ENCODE measurements at regions not wholly inside any gene's neighbourhood (a gene's known extent, or its start where the extent isn't known, plus 50 kb on each side); places are given as distances from the start of the nearest gene placed in this dataset.

DNA sequence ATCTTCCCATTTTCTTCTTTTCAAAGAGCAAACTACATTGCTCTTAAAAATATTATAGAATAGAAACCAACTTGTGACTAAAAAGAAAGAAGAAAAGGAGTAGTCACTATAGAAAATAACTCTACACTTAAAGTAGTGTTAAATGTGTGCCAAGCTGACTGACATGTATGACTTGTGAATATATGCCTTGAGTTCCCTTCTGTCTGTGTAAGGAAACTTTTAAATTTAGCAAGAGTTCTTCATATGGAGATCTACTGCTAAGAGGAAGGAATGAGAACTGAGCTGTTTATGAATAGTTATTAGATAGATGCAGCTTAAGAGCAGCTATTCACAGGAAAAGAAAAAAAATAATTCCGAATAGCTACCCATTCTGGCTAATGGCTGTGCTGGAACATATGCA, 1221.7 kb upstream of the ZEB2 start:
- WGBS, 2 donors, result 96 to 100% methylated on average over 1 of the region's 1 CpG
- Histone ChIP-seq H3K27ac (ENCODE audit: low read depth in 1 of 2, low read length in 2 of 2) (no peak overlapping the region), H3K36me3 (ENCODE audit: control insufficient read depth in 1 of 2, insufficient read depth in 2 of 2, low read length in 1 of 2) (no peaks in the 10 kb centered on the region), H3K9me3 (ENCODE audit: control insufficient read depth, low read length) (no peaks in the 10 kb centered on the region), H3K4me3 (ENCODE audit: low read length in 2 of 2) (no peak overlapping the region), H3K27me3 (ENCODE audit: control insufficient read depth in 1 of 2, insufficient read depth in 2 of 2, low read length in 1 of 2) (no peaks in the 10 kb centered on the region), H3K4me1 (ENCODE audit: control insufficient read depth in 1 of 2, insufficient read depth in 2 of 2, low read length in 2 of 2) (no peaks in the 10 kb centered on the region)
- intact Hi-C loops (cut with DNase I), result no loop called here
- DNase-seq (no peak), ATAC-seq (ENCODE audit: low FRiP score) (no peak)

DNA sequence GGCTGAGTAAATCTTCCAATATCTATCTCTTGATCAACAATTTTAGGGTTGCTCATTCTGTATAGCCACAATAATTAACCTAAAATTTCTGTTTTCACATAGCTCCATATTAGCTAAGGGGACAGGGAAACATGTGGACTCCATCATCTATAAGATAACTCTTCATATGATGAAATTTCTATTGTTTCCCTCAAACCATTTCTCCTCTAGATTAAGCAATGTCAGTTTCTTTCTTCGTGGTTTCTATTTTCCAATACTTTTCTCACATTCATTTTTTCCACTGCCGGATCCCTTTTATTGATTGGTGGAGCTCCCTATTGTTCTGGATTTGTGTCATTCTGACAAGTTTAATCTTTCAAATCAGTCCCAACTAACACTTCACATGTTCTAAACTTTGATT, 1221.3 kb upstream of the ZEB2 start:
- H3K36me3 ChIP-seq (ENCODE audit: control insufficient read depth in 1 of 2, insufficient read depth in 2 of 2, low read length in 1 of 2), result no peaks in the 10 kb centered on the region
- intact Hi-C loops (cut with DNase I), result no loop called here
- ATAC-seq (ENCODE audit: low FRiP score) (no peak), DNase-seq (no peak)
- WGBS, 2 donors, result 91 to 94% methylated on average over 2 of the region's 2 CpGs
- H3K27ac ChIP-seq (ENCODE audit: low read depth in 1 of 2, low read length in 2 of 2), result no peak overlapping the region
- no peak overlapping the region for H3K4me3 ChIP-seq (ENCODE audit: low read length in 2 of 2)
- no peaks in the 10 kb centered on the region for H3K27me3 ChIP-seq (ENCODE audit: control insufficient read depth in 1 of 2, insufficient read depth in 2 of 2, low read length in 1 of 2)
- no peaks in the 10 kb centered on the region for H3K9me3 ChIP-seq (ENCODE audit: control insufficient read depth, low read length)
- H3K4me1 ChIP-seq (ENCODE audit: control insufficient read depth in 1 of 2, insufficient read depth in 2 of 2, low read length in 2 of 2), result no peaks in the 10 kb centered on the region

DNA sequence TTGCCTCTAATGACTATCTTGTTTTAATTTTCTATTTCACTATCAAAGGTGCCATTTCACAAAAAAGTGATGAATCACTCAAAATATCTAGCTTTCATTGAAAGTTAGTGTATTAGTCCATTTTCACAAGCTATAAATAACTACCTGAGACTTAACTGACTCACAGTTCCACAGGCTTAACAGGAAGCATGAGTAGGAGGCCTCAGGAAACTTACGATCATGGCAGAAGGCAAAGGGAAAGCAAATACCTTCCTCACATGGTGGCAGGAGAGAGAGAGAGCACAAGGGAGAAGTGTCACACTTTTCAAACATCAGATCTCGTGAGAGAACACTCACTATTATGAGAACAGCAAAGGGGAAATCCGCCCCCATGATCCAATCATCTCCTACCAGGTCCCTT, 1220.4 kb upstream of the ZEB2 start:
- Histone ChIP-seq H3K36me3 (ENCODE audit: control insufficient read depth in 1 of 2, insufficient read depth in 2 of 2, low read length in 1 of 2) (no peaks in the 10 kb centered on the region), H3K9me3 (ENCODE audit: control insufficient read depth, low read length) (no peaks in the 10 kb centered on the region), H3K4me1 (ENCODE audit: control insufficient read depth in 1 of 2, insufficient read depth in 2 of 2, low read length in 2 of 2) (no peaks in the 10 kb centered on the region), H3K27me3 (ENCODE audit: control insufficient read depth in 1 of 2, insufficient read depth in 2 of 2, low read length in 1 of 2) (no peaks in the 10 kb centered on the region), H3K27ac (ENCODE audit: low read depth in 1 of 2, low read length in 2 of 2) (no peak overlapping the region), H3K4me3 (ENCODE audit: low read length in 2 of 2) (no peak overlapping the region)
- ATAC-seq (ENCODE audit: low FRiP score), result no peak
- no peak for DNase-seq
- intact Hi-C loops (cut with DNase I), result no loop called here
- 88 to 90% methylated on average over 3 of the region's 3 CpGs for WGBS, 2 donors

DNA sequence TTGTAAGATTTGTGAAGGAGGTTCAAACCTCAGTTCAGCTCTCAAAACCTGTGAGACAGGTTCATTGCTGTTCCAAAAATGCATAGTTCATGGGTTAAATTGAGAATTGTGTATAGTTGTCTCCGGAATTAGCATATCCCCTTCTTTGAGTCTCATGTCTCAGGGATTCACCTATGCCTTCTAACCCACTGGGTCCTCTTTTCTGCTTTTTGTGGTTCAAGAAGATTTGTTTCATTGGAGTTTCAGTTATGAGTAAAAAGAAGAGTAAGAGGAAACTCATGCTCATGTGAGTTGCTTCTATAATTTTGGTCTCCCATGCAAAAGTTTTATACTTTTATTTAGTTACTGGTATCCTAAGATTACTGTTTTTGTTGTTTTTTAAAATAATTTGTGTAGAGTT, 1219.8 kb upstream of the ZEB2 start:
- ATAC-seq (ENCODE audit: low FRiP score) (no peak), DNase-seq (no peak)
- 96 to 97% methylated on average over 1 of the region's 1 CpG for WGBS, 2 donors
- H3K9me3 ChIP-seq (ENCODE audit: control insufficient read depth, low read length), result no peaks in the 10 kb centered on the region
- intact Hi-C loops (cut with DNase I), result no loop called here
- H3K36me3 ChIP-seq (ENCODE audit: control insufficient read depth in 1 of 2, insufficient read depth in 2 of 2, low read length in 1 of 2), result no peaks in the 10 kb centered on the region
- H3K4me1 ChIP-seq (ENCODE audit: control insufficient read depth in 1 of 2, insufficient read depth in 2 of 2, low read length in 2 of 2), result no peaks in the 10 kb centered on the region
- no peaks in the 10 kb centered on the region for H3K27me3 ChIP-seq (ENCODE audit: control insufficient read depth in 1 of 2, insufficient read depth in 2 of 2, low read length in 1 of 2)
- no peak overlapping the region for H3K27ac ChIP-seq (ENCODE audit: low read depth in 1 of 2, low read length in 2 of 2)
- no peak overlapping the region for H3K4me3 ChIP-seq (ENCODE audit: low read length in 2 of 2)

DNA sequence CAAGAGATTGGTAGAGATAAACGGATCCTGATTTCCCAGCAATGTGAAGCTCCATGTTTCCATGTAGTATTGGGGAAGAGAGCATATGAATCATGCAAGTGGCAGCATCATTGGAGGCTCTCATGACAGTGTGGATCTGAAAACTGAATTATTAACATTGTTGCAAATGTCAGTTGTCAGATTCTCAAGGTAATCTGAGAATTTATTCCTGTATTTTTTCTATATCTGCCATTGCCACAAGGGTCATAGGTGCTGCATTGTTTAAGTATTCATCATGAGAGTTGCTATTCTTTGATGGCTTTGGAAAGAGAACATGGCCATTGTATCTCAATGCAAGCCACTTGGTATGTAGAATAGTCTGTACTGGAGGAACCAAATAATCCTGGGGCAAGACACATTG, 1217.0 kb upstream of the ZEB2 start:
- ATAC-seq (ENCODE audit: low FRiP score) (no peak), DNase-seq (no peak)
- no peaks in the 10 kb centered on the region for H3K27me3 ChIP-seq (ENCODE audit: control insufficient read depth in 1 of 2, insufficient read depth in 2 of 2, low read length in 1 of 2)
- intact Hi-C loops (cut with DNase I), result no loop called here
- H3K4me3 ChIP-seq (ENCODE audit: low read length in 2 of 2), result no peak overlapping the region
- 90 to 97% methylated on average over 1 of the region's 1 CpG for WGBS, 2 donors
- H3K36me3 ChIP-seq (ENCODE audit: control insufficient read depth in 1 of 2, insufficient read depth in 2 of 2, low read length in 1 of 2), result no peaks in the 10 kb centered on the region
- H3K4me1 ChIP-seq (ENCODE audit: control insufficient read depth in 1 of 2, insufficient read depth in 2 of 2, low read length in 2 of 2), result no peaks in the 10 kb centered on the region
- H3K27ac ChIP-seq (ENCODE audit: low read depth in 1 of 2, low read length in 2 of 2), result no peak overlapping the region
- H3K9me3 ChIP-seq (ENCODE audit: control insufficient read depth, low read length), result no peaks in the 10 kb centered on the region

DNA sequence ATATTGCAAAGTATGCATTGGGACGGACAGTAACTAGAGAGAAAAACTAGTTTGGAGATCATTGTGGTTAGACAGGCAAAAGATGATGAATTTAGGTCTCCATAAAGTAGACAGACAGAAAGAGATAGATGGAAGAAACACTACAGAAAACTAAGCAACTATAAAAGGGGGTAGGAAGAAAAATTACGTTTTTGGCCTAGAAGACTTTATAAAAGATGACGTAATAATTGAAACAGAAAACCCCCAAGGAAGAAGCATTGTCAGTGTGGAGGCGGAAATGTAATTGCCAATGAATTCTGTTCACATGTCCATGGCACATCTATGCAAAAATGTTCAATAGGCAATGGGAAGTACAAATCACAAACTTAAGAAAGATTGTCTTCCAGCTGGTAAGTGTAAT, 1211.5 kb upstream of the ZEB2 start:
- no peak overlapping the region for H3K4me3 ChIP-seq (ENCODE audit: low read length in 2 of 2)
- no peak overlapping the region for H3K27ac ChIP-seq (ENCODE audit: low read depth in 1 of 2, low read length in 2 of 2)
- no peaks in the 10 kb centered on the region for H3K9me3 ChIP-seq (ENCODE audit: control insufficient read depth, low read length)
- 94 to 98% methylated on average over 4 of the region's 4 CpGs for WGBS, 2 donors
- no peaks in the 10 kb centered on the region for H3K36me3 ChIP-seq (ENCODE audit: control insufficient read depth in 1 of 2, insufficient read depth in 2 of 2, low read length in 1 of 2)
- DNase-seq (no peak), ATAC-seq (ENCODE audit: low FRiP score) (no peak)
- H3K27me3 ChIP-seq (ENCODE audit: control insufficient read depth in 1 of 2, insufficient read depth in 2 of 2, low read length in 1 of 2), result no peaks in the 10 kb centered on the region
- intact Hi-C loops (cut with DNase I), result no loop called here
- H3K4me1 ChIP-seq (ENCODE audit: control insufficient read depth in 1 of 2, insufficient read depth in 2 of 2, low read length in 2 of 2), result no peaks in the 10 kb centered on the region

DNA sequence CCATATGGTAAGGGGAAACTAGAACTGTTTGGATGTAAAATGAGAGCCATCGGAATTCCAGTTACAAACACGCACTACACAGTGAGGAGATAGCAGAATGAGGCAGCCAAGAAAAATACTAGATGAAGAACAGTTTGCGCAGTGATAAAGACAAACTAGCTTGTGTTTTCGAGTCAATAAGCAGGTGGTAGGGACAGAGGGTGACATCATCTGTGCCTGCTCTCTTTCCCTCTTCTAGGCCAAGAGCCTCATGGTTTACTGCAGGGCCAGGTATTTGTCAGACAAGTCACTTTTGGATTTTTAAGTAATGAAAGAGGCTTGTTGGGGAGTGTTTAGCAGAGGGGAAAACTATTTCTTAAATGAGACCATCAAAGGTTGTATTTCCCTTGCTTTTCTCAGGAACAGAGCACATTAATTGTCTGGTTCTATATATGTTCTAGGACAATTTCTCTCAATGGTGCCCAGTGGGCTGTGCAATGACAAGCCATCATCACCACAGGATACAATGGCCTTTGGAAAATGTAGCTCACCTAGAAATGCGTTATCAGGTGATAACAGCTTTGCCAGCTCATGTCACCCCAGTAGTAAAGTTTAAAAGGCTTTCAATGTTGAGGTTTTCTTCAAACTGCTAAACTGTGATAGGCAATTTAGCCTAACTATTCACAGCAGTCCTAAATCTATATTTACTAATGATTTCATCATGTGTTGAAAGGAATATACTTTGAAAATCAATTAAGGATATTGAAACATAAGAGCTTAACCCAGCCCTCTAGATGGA, 1210.3 kb upstream of the ZEB2 start:
- no peak for ATAC-seq (ENCODE audit: low FRiP score)
- Histone ChIP-seq H3K4me1 (ENCODE audit: control insufficient read depth in 1 of 2, insufficient read depth in 2 of 2, low read length in 2 of 2) (no peaks in the 10 kb centered on the region), H3K9me3 (ENCODE audit: control insufficient read depth, low read length) (no peaks in the 10 kb centered on the region), H3K27me3 (ENCODE audit: control insufficient read depth in 1 of 2, insufficient read depth in 2 of 2, low read length in 1 of 2) (no peaks in the 10 kb centered on the region), H3K36me3 (ENCODE audit: control insufficient read depth in 1 of 2, insufficient read depth in 2 of 2, low read length in 1 of 2) (no peaks in the 10 kb centered on the region), H3K27ac (ENCODE audit: low read depth in 1 of 2, low read length in 2 of 2) (no peak overlapping the region), H3K4me3 (ENCODE audit: low read length in 2 of 2) (no peak overlapping the region)
- intact Hi-C loops (cut with DNase I), result no loop called here
- WGBS, 2 donors, result 86 to 89% methylated on average over 5 of the region's 5 CpGs
- no peak for DNase-seq

DNA sequence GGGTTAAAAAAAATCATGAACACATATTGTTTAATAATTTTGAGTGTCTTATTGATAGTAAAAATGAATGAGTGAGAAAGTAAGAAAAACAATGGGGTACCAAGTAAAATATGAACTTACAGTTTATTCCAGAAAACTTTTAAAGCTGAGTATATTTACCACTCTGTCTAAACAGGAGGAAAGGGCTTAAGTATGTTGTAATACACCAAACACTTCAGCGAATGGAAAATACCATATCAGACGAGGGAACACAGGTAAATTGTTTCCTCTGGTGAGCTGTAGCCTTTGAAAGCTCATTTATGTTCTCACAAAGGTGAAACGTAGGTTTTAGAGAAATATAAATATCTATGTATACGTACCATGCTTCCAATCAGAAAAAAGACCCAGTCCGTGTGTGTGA, 1209.6 kb upstream of the ZEB2 start:
- Histone ChIP-seq H3K4me3 (ENCODE audit: low read length in 2 of 2) (no peak overlapping the region), H3K9me3 (ENCODE audit: control insufficient read depth, low read length) (no peaks in the 10 kb centered on the region), H3K27ac (ENCODE audit: low read depth in 1 of 2, low read length in 2 of 2) (no peak overlapping the region), H3K36me3 (ENCODE audit: control insufficient read depth in 1 of 2, insufficient read depth in 2 of 2, low read length in 1 of 2) (no peaks in the 10 kb centered on the region), H3K27me3 (ENCODE audit: control insufficient read depth in 1 of 2, insufficient read depth in 2 of 2, low read length in 1 of 2) (no peaks in the 10 kb centered on the region), H3K4me1 (ENCODE audit: control insufficient read depth in 1 of 2, insufficient read depth in 2 of 2, low read length in 2 of 2) (no peaks in the 10 kb centered on the region)
- DNase-seq (no peak), ATAC-seq (ENCODE audit: low FRiP score) (no peak)
- 89% methylated on average over 5 of the region's 5 CpGs for WGBS, 2 donors
- intact Hi-C loops (cut with DNase I), result no loop called here

DNA sequence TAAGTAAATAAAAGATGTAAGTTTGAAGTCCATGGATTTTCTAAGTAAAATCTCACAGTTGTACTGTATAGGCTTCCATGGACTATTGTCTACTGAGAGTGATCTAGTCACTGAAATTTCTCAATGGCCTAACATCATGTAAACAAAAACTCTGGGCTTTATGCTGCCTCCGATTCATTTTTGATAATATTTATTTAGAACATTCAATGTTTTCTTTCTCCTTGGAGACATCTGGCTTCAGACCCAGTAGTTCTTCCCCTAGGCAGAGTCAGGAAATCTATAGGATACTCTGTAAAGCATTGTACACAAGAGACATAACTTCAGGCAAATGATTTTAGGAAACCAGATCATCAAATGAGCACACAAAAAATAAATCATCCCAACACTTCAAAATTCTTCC, 1208.6 kb upstream of the ZEB2 start:
- H3K4me3 ChIP-seq (ENCODE audit: low read length in 2 of 2), result no peak overlapping the region
- 16 to 26% methylated on average over 1 of the region's 1 CpG for WGBS, 2 donors
- no peaks in the 10 kb centered on the region for H3K9me3 ChIP-seq (ENCODE audit: control insufficient read depth, low read length)
- intact Hi-C loops (cut with DNase I), result no loop called here
- ATAC-seq (ENCODE audit: low FRiP score) (no peak), DNase-seq (no peak)
- no peaks in the 10 kb centered on the region for H3K27me3 ChIP-seq (ENCODE audit: control insufficient read depth in 1 of 2, insufficient read depth in 2 of 2, low read length in 1 of 2)
- no peaks in the 10 kb centered on the region for H3K4me1 ChIP-seq (ENCODE audit: control insufficient read depth in 1 of 2, insufficient read depth in 2 of 2, low read length in 2 of 2)
- no peaks in the 10 kb centered on the region for H3K36me3 ChIP-seq (ENCODE audit: control insufficient read depth in 1 of 2, insufficient read depth in 2 of 2, low read length in 1 of 2)
- no peak overlapping the region for H3K27ac ChIP-seq (ENCODE audit: low read depth in 1 of 2, low read length in 2 of 2)
